ENCODE measurements at regions not wholly inside any gene's neighbourhood (a gene's known extent, or its start where the extent isn't known, plus 50 kb on each side); places are given as distances from the start of the nearest gene placed in this dataset.
A peak's percentile ranks its signal among the peaks of the same experiment; 100 is the strongest.
"Not testable (repeated sequence)": the region's sequence is repeated elsewhere in the genome, so short reads cannot be mapped to it uniquely, and the experiment has no call there.

GRCh38 chr7:65141405-65141778 is 134.9 kb upstream of the ERV3-1 start:
- not testable (repeated sequence) for H3K18ac ChIP-seq (ENCODE audit: low read length); H4K91ac ChIP-seq (ENCODE audit: low read depth, low read length); H2BK5ac ChIP-seq (ENCODE audit: low read depth, low read length, poor library complexity); H2BK120ac ChIP-seq (ENCODE audit: insufficient read depth, low read length, poor library complexity); H3K23ac ChIP-seq (ENCODE audit: low read length); H2AFZ ChIP-seq (ENCODE audit: insufficient read depth, low read length, poor library complexity); H4K12ac ChIP-seq (ENCODE audit: low read depth, low read length); H3K9ac ChIP-seq (ENCODE audit: low read length); H4K8ac ChIP-seq (ENCODE audit: low read depth, low read length); H3K4me3 ChIP-seq (ENCODE audit: low read depth, low read length); H3K14ac ChIP-seq (ENCODE audit: low read length); H3K27ac ChIP-seq (ENCODE audit: low read depth, low read length); H2BK12ac ChIP-seq (ENCODE audit: low read length); H3K4ac ChIP-seq (ENCODE audit: low read depth, low read length); H3K27me3 ChIP-seq (ENCODE audit: insufficient read depth, low read length); H2AK5ac ChIP-seq (ENCODE audit: low read length); H3K4me2 ChIP-seq (ENCODE audit: low read length); DNase-seq; H3K4me1 ChIP-seq (ENCODE audit: control insufficient read depth in 1 of 2, insufficient read depth in 2 of 2, low read length in 2 of 2); H3K79me2 ChIP-seq (ENCODE audit: control insufficient read depth, insufficient read depth, low read length, poor library complexity); H3K9me3 ChIP-seq (ENCODE audit: insufficient read depth, low read depth, low read length); H3K79me1 ChIP-seq (ENCODE audit: low read length); H3K36me3 ChIP-seq (ENCODE audit: control insufficient read depth in 1 of 2, insufficient read depth in 2 of 2, low read length in 2 of 2)
- WGBS (ENCODE audit: extremely low coverage, insufficient coverage, insufficient read length) = no CpG with 5 or more reads among the region's 20 CpGs

GRCh38 chr7:65140543-65141404 is 134.3 kb upstream of the ERV3-1 start:
- DNase-seq; H2AK5ac ChIP-seq (ENCODE audit: low read length); H3K36me3 ChIP-seq (ENCODE audit: control insufficient read depth in 1 of 2, insufficient read depth in 2 of 2, low read length in 2 of 2); H3K79me2 ChIP-seq (ENCODE audit: control insufficient read depth, insufficient read depth, low read length, poor library complexity); H2AFZ ChIP-seq (ENCODE audit: insufficient read depth, low read length, poor library complexity); H3K27me3 ChIP-seq (ENCODE audit: insufficient read depth, low read length); H2BK5ac ChIP-seq (ENCODE audit: low read depth, low read length, poor library complexity); H3K9ac ChIP-seq (ENCODE audit: low read length); H4K8ac ChIP-seq (ENCODE audit: low read depth, low read length); H3K4me1 ChIP-seq (ENCODE audit: control insufficient read depth in 1 of 2, insufficient read depth in 2 of 2, low read length in 2 of 2); H4K91ac ChIP-seq (ENCODE audit: low read depth, low read length); H4K12ac ChIP-seq (ENCODE audit: low read depth, low read length); H3K9me3 ChIP-seq (ENCODE audit: insufficient read depth, low read depth, low read length); H3K14ac ChIP-seq (ENCODE audit: low read length); H3K27ac ChIP-seq (ENCODE audit: low read depth, low read length); H3K79me1 ChIP-seq (ENCODE audit: low read length); H3K4me3 ChIP-seq (ENCODE audit: low read depth, low read length); H3K18ac ChIP-seq (ENCODE audit: low read length); H2BK120ac ChIP-seq (ENCODE audit: insufficient read depth, low read length, poor library complexity); H3K23ac ChIP-seq (ENCODE audit: low read length); H2BK12ac ChIP-seq (ENCODE audit: low read length); H3K4ac ChIP-seq (ENCODE audit: low read depth, low read length): not testable (repeated sequence)
- WGBS (ENCODE audit: extremely low coverage, insufficient coverage, insufficient read length) = no CpG with 5 or more reads among the region's 79 CpGs
- peak overlapping the region; percentile 39 for H3K4me2 ChIP-seq (ENCODE audit: low read length)

- not testable (repeated sequence) for H2AK5ac ChIP-seq (ENCODE audit: low read length); H2BK12ac ChIP-seq (ENCODE audit: low read length); H3K36me3 ChIP-seq (ENCODE audit: control insufficient read depth in 1 of 2, insufficient read depth in 2 of 2, low read length in 2 of 2); H3K4me1 ChIP-seq (ENCODE audit: control insufficient read depth in 1 of 2, insufficient read depth in 2 of 2, low read length in 2 of 2); H3K14ac ChIP-seq (ENCODE audit: low read length); H3K9ac ChIP-seq (ENCODE audit: low read length); H2BK120ac ChIP-seq (ENCODE audit: insufficient read depth, low read length, poor library complexity); H4K8ac ChIP-seq (ENCODE audit: low read depth, low read length); DNase-seq; H3K79me2 ChIP-seq (ENCODE audit: control insufficient read depth, insufficient read depth, low read length, poor library complexity); H3K79me1 ChIP-seq (ENCODE audit: low read length); H2BK5ac ChIP-seq (ENCODE audit: low read depth, low read length, poor library complexity); H3K27ac ChIP-seq (ENCODE audit: low read depth, low read length); H3K4me3 ChIP-seq (ENCODE audit: low read depth, low read length); H3K18ac ChIP-seq (ENCODE audit: low read length); H2AFZ ChIP-seq (ENCODE audit: insufficient read depth, low read length, poor library complexity); H3K4me2 ChIP-seq (ENCODE audit: low read length); H3K4ac ChIP-seq (ENCODE audit: low read depth, low read length); H3K9me3 ChIP-seq (ENCODE audit: insufficient read depth, low read depth, low read length); H4K12ac ChIP-seq (ENCODE audit: low read depth, low read length); H3K23ac ChIP-seq (ENCODE audit: low read length); H3K27me3 ChIP-seq (ENCODE audit: insufficient read depth, low read length); H4K91ac ChIP-seq (ENCODE audit: low read depth, low read length)
- WGBS (ENCODE audit: extremely low coverage, insufficient coverage, insufficient read length) = no CpG with 5 or more reads among the region's 5 CpGs
These were observed 130.4 kb upstream of the ERV3-1 start for GRCh38 chr7:65136850-65137249.

- not testable (repeated sequence) for H3K27ac ChIP-seq (ENCODE audit: low read depth, low read length); H3K4me2 ChIP-seq (ENCODE audit: low read length); H2AK5ac ChIP-seq (ENCODE audit: low read length); H3K36me3 ChIP-seq (ENCODE audit: control insufficient read depth in 1 of 2, insufficient read depth in 2 of 2, low read length in 2 of 2); H3K23ac ChIP-seq (ENCODE audit: low read length); H3K18ac ChIP-seq (ENCODE audit: low read length); H3K4me3 ChIP-seq (ENCODE audit: low read depth, low read length); H3K14ac ChIP-seq (ENCODE audit: low read length); H3K9ac ChIP-seq (ENCODE audit: low read length); H3K27me3 ChIP-seq (ENCODE audit: insufficient read depth, low read length); H3K9me3 ChIP-seq (ENCODE audit: insufficient read depth, low read depth, low read length); H3K79me2 ChIP-seq (ENCODE audit: control insufficient read depth, insufficient read depth, low read length, poor library complexity); DNase-seq; H4K8ac ChIP-seq (ENCODE audit: low read depth, low read length); H2BK5ac ChIP-seq (ENCODE audit: low read depth, low read length, poor library complexity); H2BK12ac ChIP-seq (ENCODE audit: low read length); H4K12ac ChIP-seq (ENCODE audit: low read depth, low read length); H3K4me1 ChIP-seq (ENCODE audit: control insufficient read depth in 1 of 2, insufficient read depth in 2 of 2, low read length in 2 of 2); H4K91ac ChIP-seq (ENCODE audit: low read depth, low read length); H3K79me1 ChIP-seq (ENCODE audit: low read length); H2AFZ ChIP-seq (ENCODE audit: insufficient read depth, low read length, poor library complexity); H3K4ac ChIP-seq (ENCODE audit: low read depth, low read length); H2BK120ac ChIP-seq (ENCODE audit: insufficient read depth, low read length, poor library complexity)
- no CpG with 5 or more reads among the region's 3 CpGs for WGBS (ENCODE audit: extremely low coverage, insufficient coverage, insufficient read length)
These were observed 126.6 kb upstream of the ERV3-1 start for GRCh38 chr7:65133087-65133486.

All from trophoblast cell (in vitro differentiated cells and primary cell).